ENCODE measurements at regions not wholly inside any gene's neighbourhood (a gene's known extent, or its start where the extent isn't known, plus 50 kb on each side); places are given as distances from the start of the nearest gene placed in this dataset.

DNA sequence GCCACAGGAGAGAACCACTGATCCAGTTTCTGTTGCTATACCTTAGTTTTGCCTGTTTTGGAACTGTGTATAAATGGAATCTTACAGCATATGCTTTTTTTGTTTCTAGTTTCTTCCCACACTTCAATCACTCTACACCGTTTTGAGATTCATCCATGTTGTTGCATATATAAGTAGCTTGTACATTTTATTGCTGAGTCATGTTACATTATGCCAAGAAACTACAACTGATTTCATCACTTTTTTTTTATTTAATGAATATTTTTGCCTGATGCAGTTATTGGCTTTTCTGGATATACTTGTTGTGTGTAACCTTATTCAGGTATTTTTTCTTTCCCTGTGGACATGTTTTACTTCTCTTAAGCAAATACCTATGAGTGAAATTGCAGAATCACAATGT is 1135.9 kb downstream of the RAPGEF2 start:
- no peak for ATAC-seq
- Mint-ChIP-seq H3K4me3 (no peak overlapping the region), H3K27ac (no peak overlapping the region), H3K4me1 (no peaks in the 10 kb centered on the region), H3K36me3 (no peaks in the 10 kb centered on the region), H3K9me3 (peaks cover 10% of the 10 kb centered on the region)
- no peak for DNase-seq (ENCODE audit: low spot score in 2 of 2)

DNA sequence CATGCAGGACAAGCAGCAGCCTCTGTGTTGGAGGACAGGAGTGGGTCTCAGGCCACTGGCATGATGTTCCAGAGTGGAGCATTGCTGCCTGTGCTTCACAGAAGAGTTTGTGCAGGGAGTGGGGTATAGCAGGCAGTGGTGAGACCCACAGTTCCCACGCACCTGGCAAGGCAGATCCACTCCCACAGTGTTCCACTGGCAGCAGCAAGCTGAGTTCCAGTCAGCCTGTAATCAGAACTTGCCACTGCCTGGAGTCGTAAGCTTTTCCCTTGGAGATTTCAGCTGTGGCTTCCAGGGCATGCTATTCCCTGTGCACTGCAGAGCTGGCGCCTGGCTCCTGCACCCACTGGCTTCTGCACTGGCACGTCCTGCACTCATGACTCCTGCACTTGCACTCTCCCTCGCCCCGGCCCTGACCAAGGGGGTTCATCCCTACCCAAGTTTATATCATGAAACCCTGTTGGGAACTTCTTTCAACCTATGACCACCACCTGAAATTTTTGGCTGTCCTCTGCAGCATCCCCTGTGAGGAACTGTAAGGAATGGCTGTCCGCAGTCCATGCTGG is 1144.3 kb downstream of the RAPGEF2 start:
- H3K9me3 Mint-ChIP-seq, result peaks cover 19% of the 10 kb centered on the region
- ATAC-seq, result peak; percentile 13
- H3K4me1 Mint-ChIP-seq, result no peaks in the 10 kb centered on the region
- no peak overlapping the region for H3K4me3 Mint-ChIP-seq
- H3K27ac Mint-ChIP-seq, result no peak overlapping the region
- no peaks in the 10 kb centered on the region for H3K36me3 Mint-ChIP-seq
- no peak for DNase-seq (ENCODE audit: low spot score in 2 of 2)

DNA sequence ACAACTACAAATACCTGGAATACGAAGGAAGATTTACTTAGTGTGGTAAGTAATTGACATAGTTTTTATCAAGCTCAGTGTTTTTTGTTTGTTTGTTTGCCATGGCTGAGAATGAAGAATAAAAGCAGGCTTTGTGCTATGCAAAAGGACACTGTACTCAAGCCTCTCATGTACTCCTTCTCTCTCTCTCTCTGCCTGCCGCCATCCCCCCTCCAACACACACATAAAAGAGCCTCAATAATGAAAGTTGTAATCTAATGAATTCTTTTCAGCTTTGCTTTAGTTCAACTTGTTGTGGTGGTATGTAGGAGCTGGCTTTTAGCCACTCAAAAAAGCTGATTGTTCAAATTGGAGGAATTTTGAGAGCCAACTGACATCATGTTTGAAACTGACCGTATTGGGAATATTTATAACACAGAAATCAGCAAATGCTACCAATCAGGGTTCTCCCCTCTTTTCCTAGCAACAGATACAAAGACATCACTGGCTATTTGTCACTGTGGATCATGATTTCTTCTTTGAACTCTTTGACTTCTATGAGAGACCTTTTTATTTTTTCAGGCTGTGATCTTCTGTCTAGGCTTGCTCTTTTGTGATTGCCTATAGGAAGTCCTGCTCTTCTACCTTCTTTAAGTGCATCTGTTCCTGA is 1148.8 kb downstream of the RAPGEF2 start:
- no peak overlapping the region for H3K27ac Mint-ChIP-seq
- ATAC-seq (no peak), DNase-seq (ENCODE audit: low spot score in 2 of 2) (no peak)
- H3K4me1 Mint-ChIP-seq, result no peaks in the 10 kb centered on the region
- H3K36me3 Mint-ChIP-seq, result no peaks in the 10 kb centered on the region
- H3K9me3 Mint-ChIP-seq, result peaks cover 25% of the 10 kb centered on the region
- no peak overlapping the region for H3K4me3 Mint-ChIP-seq

GRCh38 chr4:160257318-160257717 is 1154.4 kb downstream of the RAPGEF2 start:
- no peak for DNase-seq (ENCODE audit: low spot score in 2 of 2)
- Mint-ChIP-seq H3K4me1 (no peaks in the 10 kb centered on the region), H3K27ac (no peak overlapping the region), H3K36me3 (no peaks in the 10 kb centered on the region), H3K9me3 (peaks cover 30% of the 10 kb centered on the region), H3K4me3 (no peak overlapping the region)
- no peak for ATAC-seq

DNA sequence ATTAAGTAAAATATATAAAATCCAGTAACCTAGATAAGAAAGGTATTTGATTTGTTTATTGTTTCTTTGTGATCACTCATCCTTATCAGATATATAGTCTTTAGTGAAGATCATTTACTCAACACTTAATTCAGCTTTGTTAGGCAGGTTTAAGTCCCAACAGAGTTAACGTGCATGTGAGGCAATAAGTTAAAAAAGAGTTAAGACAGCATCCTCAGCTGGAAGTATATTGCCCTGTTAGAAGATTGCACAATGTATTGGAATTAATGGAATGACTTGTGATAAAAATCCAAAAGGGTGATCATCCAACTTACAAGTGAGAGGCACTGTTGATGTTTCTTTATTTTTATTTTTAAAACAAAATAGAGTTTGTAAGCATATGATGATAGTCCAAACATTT is 1162.1 kb downstream of the RAPGEF2 start:
- H3K27ac Mint-ChIP-seq, result no peak overlapping the region
- H3K4me3 Mint-ChIP-seq, result no peak overlapping the region
- peaks cover 16% of the 10 kb centered on the region for H3K9me3 Mint-ChIP-seq
- no peak for ATAC-seq
- no peaks in the 10 kb centered on the region for H3K4me1 Mint-ChIP-seq
- H3K36me3 Mint-ChIP-seq, result no peaks in the 10 kb centered on the region
- no peak for DNase-seq (ENCODE audit: low spot score in 2 of 2)

DNA sequence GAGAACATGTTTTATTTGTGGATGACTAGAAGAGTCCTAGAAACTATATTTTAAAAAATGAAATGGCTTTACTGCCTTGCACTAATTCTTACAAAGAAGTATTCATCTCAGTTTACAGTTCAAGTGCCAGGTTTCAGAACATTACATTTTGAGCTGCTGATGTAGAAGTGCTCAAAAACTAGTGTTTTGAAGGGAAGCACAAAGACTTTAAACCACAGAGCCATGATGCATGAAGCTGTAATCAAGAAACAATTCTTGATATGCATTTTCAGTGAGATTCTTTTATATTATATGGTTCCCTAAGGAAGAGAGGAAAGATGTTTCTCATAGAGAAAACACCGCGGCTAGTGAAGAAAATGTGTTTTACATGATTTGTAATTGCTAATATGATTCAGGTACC is 1163.0 kb downstream of the RAPGEF2 start:
- no peak overlapping the region for H3K27ac Mint-ChIP-seq
- ATAC-seq (no peak), DNase-seq (ENCODE audit: low spot score in 2 of 2) (no peak)
- H3K4me3 Mint-ChIP-seq, result no peak overlapping the region
- H3K36me3 Mint-ChIP-seq, result no peaks in the 10 kb centered on the region
- H3K9me3 Mint-ChIP-seq, result peaks cover 15% of the 10 kb centered on the region
- H3K4me1 Mint-ChIP-seq, result no peaks in the 10 kb centered on the region

DNA sequence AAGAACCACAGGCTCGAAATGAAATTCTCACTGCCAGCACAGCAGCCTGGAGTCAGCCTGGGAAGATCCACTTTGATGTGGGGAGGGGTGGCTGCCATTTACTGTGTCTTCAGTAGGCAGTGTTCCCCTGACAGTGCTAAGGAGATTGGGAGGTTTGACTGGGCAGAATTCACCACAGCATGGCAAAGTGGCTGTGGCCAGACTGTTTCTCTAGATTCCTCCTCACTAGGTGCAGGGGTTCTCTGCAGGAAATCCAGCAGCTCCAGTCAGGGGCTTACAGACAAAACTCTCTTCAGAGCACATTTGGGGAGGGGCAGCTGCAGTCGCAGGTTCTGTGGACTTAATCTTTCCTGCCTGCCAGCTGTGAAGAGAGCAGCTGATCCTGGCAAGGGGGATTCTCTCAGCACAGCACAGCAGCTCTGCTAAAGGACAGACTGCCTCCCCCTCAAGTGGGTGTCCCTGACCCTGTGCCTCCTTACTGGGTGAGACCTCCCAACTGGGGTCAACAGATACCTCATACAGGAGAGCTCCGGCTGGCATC is 1174.0 kb downstream of the RAPGEF2 start:
- Mint-ChIP-seq H3K4me3 (no peak overlapping the region), H3K27ac (no peak overlapping the region), H3K4me1 (no peaks in the 10 kb centered on the region), H3K36me3 (no peaks in the 10 kb centered on the region), H3K9me3 (peaks cover 33% of the 10 kb centered on the region)
- no peak for DNase-seq (ENCODE audit: low spot score in 2 of 2)
- ATAC-seq, result no peak

DNA sequence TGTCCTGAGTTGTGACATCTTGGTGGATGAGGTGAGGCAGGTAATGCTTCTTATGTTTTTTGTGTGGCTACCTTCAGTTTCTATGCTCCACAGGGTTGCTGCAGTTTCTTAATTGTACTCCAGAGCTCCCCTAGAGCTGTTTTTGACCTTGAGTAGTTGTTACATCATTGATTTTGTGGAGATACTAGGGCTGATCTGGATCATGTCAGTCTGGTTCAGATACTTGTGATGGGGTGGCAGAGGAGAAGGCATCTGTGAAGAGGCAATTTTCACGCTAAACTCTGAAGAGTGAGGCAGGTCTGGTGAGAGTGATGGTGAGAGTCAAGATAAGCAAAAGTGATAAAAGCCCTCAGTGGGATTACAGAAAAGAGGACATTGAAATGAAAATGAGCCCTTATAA is 1180.2 kb downstream of the RAPGEF2 start:
- Mint-ChIP-seq H3K4me1 (no peaks in the 10 kb centered on the region), H3K27ac (no peak overlapping the region), H3K4me3 (no peak overlapping the region), H3K9me3 (peaks cover 21% of the 10 kb centered on the region), H3K36me3 (no peaks in the 10 kb centered on the region)
- ATAC-seq (no peak), DNase-seq (ENCODE audit: low spot score in 2 of 2) (no peak)

DNA sequence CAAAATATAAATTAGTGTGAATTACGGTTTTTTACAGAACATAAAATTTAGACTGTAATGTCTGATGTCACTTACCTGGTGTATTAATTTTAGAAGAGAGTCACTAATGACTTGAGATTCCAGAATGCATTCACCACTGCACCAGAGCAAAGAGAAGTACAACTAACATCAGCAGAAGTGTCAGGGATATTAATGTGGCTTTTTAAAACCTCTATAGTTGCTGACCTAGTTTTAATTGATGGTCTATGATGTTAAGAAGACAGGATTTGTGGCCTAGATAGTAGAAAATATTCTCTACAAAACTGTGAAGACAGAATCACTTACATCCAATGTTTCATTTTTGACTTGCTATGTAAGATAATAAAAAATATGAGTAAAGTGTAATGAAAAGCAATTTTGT is 1181.6 kb downstream of the RAPGEF2 start:
- H3K9me3 Mint-ChIP-seq, result peaks cover 22% of the 10 kb centered on the region
- H3K4me3 Mint-ChIP-seq, result no peak overlapping the region
- H3K36me3 Mint-ChIP-seq, result no peaks in the 10 kb centered on the region
- DNase-seq (ENCODE audit: low spot score in 2 of 2), result no peak
- no peak overlapping the region for H3K27ac Mint-ChIP-seq
- no peaks in the 10 kb centered on the region for H3K4me1 Mint-ChIP-seq
- no peak for ATAC-seq

GRCh38 chr4:160286051-160286450 is 1183.2 kb downstream of the RAPGEF2 start:
- Mint-ChIP-seq H3K9me3 (peaks cover 18% of the 10 kb centered on the region), H3K4me1 (no peaks in the 10 kb centered on the region), H3K4me3 (no peak overlapping the region), H3K36me3 (no peaks in the 10 kb centered on the region), H3K27ac (no peak overlapping the region)
- no peak for DNase-seq (ENCODE audit: low spot score in 2 of 2)
- ATAC-seq, result no peak

DNA sequence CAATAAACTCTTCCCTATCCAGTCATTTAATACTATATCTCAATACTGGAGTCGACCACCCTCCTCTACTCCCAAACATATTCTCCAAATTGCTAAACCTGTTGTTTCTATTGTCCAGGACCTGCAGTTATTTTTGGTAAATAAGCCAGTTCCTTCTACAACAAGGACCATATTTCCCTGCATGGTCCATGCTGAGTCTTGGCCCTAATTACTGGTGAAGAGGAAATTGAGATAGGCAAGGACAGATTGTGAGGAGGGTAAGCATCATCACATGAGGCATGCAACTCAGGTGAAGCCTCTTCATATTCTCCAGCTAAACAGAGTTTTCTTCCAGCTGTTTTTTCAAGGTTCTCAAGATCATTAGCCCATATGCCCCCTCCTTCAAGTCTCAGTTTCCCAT is 1193.6 kb downstream of the RAPGEF2 start:
- Mint-ChIP-seq H3K36me3 (no peaks in the 10 kb centered on the region), H3K4me3 (no peak overlapping the region), H3K27ac (no peak overlapping the region), H3K9me3 (peaks cover 17% of the 10 kb centered on the region), H3K4me1 (no peaks in the 10 kb centered on the region)
- DNase-seq (ENCODE audit: low spot score in 2 of 2), result no peak
- ATAC-seq, result no peak

GRCh38 chr4:160299177-160299576 is 1196.3 kb downstream of the RAPGEF2 start:
- Mint-ChIP-seq H3K4me3 (no peak overlapping the region), H3K9me3 (peaks cover 20% of the 10 kb centered on the region), H3K36me3 (no peaks in the 10 kb centered on the region), H3K27ac (no peak overlapping the region), H3K4me1 (no peaks in the 10 kb centered on the region)
- no peak for ATAC-seq
- no peak for DNase-seq (ENCODE audit: low spot score in 2 of 2)

DNA sequence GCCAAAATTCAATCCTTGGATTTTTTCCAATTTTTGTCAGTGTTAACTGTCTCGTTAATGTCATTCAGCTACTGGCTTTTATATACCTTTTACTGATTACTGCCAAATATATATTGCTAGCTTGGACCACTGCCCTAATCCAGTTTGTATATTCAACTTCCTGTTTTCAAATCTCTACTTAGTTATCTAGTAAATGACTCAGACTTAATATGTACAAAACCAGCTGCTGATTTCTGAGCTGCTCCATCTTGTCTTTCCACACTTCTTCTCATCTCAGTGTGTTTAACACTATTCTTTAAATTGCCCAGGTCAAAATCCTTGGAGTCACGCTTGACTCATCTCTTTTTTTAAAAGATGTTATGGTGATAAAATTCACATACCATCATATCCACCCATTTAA is 1196.7 kb downstream of the RAPGEF2 start:
- H3K27ac Mint-ChIP-seq, result no peak overlapping the region
- H3K9me3 Mint-ChIP-seq, result peaks cover 21% of the 10 kb centered on the region
- H3K36me3 Mint-ChIP-seq, result no peaks in the 10 kb centered on the region
- no peaks in the 10 kb centered on the region for H3K4me1 Mint-ChIP-seq
- no peak for DNase-seq (ENCODE audit: low spot score in 2 of 2)
- no peak overlapping the region for H3K4me3 Mint-ChIP-seq
- ATAC-seq, result no peak

DNA sequence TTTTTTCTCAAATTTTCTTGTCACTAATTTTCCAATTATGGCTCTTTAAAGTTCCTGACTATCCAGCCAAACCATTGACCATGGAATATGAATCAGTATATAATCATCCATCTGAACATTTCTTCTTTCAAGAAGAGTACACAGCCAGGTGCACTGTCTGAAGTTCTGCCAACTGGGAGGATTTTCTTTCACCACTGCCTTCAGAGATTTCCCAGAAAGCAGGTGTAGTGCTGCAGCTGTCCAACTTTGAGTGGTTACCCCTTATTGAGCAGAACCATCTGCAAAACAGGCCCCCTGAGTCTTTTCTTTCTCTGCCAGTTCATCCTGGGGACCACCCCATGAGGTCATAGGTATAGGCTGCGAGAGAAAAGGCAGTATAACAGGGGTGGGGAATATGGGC is 1213.2 kb downstream of the RAPGEF2 start:
- Mint-ChIP-seq H3K27ac (no peak overlapping the region), H3K4me1 (no peaks in the 10 kb centered on the region)
- no peak for ATAC-seq

DNA sequence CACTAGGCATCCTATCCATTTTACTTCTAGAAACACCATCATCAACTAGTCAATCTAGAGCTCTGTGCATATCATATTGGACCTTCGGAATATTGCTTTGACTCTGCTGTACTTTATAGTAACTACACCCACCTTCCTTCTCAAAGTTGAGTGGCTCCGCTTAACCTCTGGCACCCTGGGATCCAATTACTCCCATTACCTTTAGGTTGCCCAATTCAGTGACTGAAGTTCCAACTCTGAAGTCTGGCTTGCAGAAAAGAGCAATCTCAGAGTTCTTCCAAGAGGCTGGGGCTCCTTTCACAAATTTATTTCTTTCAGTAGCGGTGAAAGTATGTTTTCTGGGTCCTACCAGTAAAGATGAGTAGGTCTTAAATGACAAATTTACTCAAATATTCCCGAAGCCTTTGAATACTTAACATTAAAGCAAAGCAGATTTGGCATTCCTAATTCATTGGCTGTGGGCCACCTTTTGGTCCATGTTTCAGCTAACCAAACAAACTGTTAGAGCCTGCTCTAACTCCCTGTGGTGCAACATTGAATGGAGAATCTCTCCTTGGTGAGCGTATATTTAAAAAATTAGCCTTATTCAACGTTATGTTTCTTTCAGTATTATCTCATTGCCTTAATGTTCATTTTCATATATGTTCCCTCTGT is 1215.8 kb downstream of the RAPGEF2 start:
- DNase-seq (ENCODE audit: low spot score in 2 of 2) (no peak), ATAC-seq (no peak)
- peaks cover 7% of the 10 kb centered on the region for H3K9me3 Mint-ChIP-seq
- no peaks in the 10 kb centered on the region for H3K36me3 Mint-ChIP-seq
- no peak overlapping the region for H3K4me3 Mint-ChIP-seq
- H3K27ac Mint-ChIP-seq, result no peak overlapping the region
- H3K4me1 Mint-ChIP-seq, result no peaks in the 10 kb centered on the region

More for the DNA sequence above, 1213.2 kb downstream of the RAPGEF2 start:
- Mint-ChIP-seq H3K4me3 (no peak overlapping the region), H3K36me3 (no peaks in the 10 kb centered on the region), H3K9me3 (peaks cover 10% of the 10 kb centered on the region)
- DNase-seq (ENCODE audit: low spot score in 2 of 2), result no peak

GRCh38 chr4:160319221-160319867 is 1216.5 kb downstream of the RAPGEF2 start:
- Mint-ChIP-seq H3K27ac (no peak overlapping the region), H3K4me1 (no peaks in the 10 kb centered on the region), H3K36me3 (no peaks in the 10 kb centered on the region), H3K4me3 (no peak overlapping the region), H3K9me3 (peaks cover 7% of the 10 kb centered on the region)
- ATAC-seq (no peak), DNase-seq (ENCODE audit: low spot score in 2 of 2) (no peak)
